Skeletal muscle tissue (tissue), 3 donors: ENCODE measurements at regions not wholly inside any gene's neighbourhood (a gene's known extent, or its start where the extent isn't known, plus 50 kb on each side); places are given as distances from the start of the nearest gene placed in this dataset.

Experiments used
- H3K27ac ChIP-seq: one replicate; pipeline ENCODE4 v1.7.0; 2013; ENCODE audit warnings: mild to moderate bottlenecking, low read depth, low read length, inconsistent platforms
- H3K27me3 ChIP-seq, 3 donors: one replicate each; pipeline ENCODE4 v1.7.0; 2013; ENCODE audit warnings: low read length in 3 of 3; ENCODE audit not compliant: control insufficient read depth in 3 of 3, insufficient read depth in 3 of 3
- H3K36me3 ChIP-seq, 3 donors: one replicate each; pipeline ENCODE4 v1.7.0; 2013; ENCODE audit warnings: low read length in 3 of 3; ENCODE audit not compliant: control insufficient read depth in 3 of 3, insufficient read depth in 3 of 3
- H3K4me1 ChIP-seq, 3 donors: one replicate each; pipeline ENCODE4 v1.7.0; 2013; ENCODE audit warnings: low read length in 3 of 3, mild to moderate bottlenecking in 3 of 3; ENCODE audit not compliant: control insufficient read depth in 3 of 3, insufficient read depth in 3 of 3
- H3K4me3 ChIP-seq, 3 donors: one replicate each; pipeline ENCODE4 v1.7.0; 2013; ENCODE audit warnings: low read length in 3 of 3
- H3K9ac ChIP-seq, 3 donors: one replicate each; pipeline ENCODE4 v1.7.0; 2013; ENCODE audit warnings: low read length in 3 of 3, mild to moderate bottlenecking in 3 of 3, moderate library complexity in 2 of 3, low read depth in 1 of 3
- H3K9me3 ChIP-seq, 3 donors: one replicate each; pipeline ENCODE4 v1.7.0; 2013; ENCODE audit warnings: low read length in 3 of 3; ENCODE audit not compliant: control insufficient read depth in 3 of 3
- donor health status: Osteomylitis.

DNA sequence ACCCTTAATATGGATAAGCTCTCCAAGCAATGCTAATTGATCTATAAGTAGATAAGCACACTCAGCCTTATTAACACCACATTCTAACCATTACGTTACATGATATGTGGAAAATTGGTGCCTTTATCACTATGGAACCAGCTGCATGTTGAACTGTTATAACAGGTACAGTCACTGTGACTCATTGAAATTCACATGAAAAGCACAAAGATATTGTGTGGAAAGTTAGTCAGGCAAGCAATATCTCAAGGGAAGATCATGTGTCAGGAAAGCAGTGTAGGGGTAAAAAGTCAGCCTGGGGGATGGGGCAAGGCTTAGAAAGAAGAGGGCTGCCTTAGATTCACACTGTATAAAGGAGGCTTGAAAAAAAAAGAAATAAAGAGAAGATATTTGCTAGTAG lies 313.7 kb upstream of the SMIM31 start:
- H3K27me3 ChIP-seq, result no peaks in the 10 kb centered on the region
- no peaks in the 10 kb centered on the region for H3K4me1 ChIP-seq
- H3K4me3 ChIP-seq, result no peak overlapping the region
- no peaks in the 10 kb centered on the region for H3K9me3 ChIP-seq
- H3K9ac ChIP-seq, result no peak overlapping the region
- no peak overlapping the region for H3K27ac ChIP-seq
- no peaks in the 10 kb centered on the region for H3K36me3 ChIP-seq

DNA sequence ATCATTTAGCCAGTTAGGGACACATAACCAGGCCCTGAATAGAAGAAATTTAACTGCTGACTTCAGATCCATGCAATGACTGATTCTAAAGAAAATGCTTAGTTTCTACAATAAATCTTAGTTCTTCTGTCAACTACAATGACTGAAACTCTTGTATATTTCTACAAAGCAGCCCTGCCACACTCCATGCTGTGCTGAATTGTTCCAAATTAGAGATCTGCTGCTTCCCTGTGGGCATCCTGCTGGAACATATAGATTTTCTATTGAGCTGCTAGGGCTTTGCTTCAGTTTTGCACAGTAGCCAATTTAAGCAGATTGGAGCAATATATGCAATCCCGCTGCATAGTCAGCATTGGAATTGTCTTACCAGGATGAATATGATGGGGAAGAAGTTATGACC lies 312.8 kb upstream of the SMIM31 start:
- no peaks in the 10 kb centered on the region for H3K9me3 ChIP-seq
- H3K9ac ChIP-seq, result no peak overlapping the region
- H3K4me3 ChIP-seq, result no peak overlapping the region
- no peak overlapping the region for H3K27ac ChIP-seq
- no peaks in the 10 kb centered on the region for H3K36me3 ChIP-seq
- H3K4me1 ChIP-seq, result no peaks in the 10 kb centered on the region
- H3K27me3 ChIP-seq, result no peaks in the 10 kb centered on the region

GRCh38 chr4:164442180-164442579 lies 311.8 kb upstream of the SMIM31 start:
- H3K9ac ChIP-seq, result no peak overlapping the region

GRCh38 chr4:164446516-164446915 lies 307.4 kb upstream of the SMIM31 start:
- Histone ChIP-seq H3K9me3 (no peaks in the 10 kb centered on the region), H3K27ac (no peak overlapping the region), H3K4me3 (no peak overlapping the region), H3K4me1 (no peaks in the 10 kb centered on the region), H3K36me3 (no peaks in the 10 kb centered on the region), H3K9ac (no peak overlapping the region), H3K27me3 (no peaks in the 10 kb centered on the region)

More at GRCh38 chr4:164442180-164442579, 311.8 kb upstream of the SMIM31 start:
- no peaks in the 10 kb centered on the region for H3K27me3 ChIP-seq
- no peaks in the 10 kb centered on the region for H3K4me1 ChIP-seq
- no peaks in the 10 kb centered on the region for H3K36me3 ChIP-seq
- no peaks in the 10 kb centered on the region for H3K9me3 ChIP-seq
- H3K4me3 ChIP-seq, result no peak overlapping the region
- no peak overlapping the region for H3K27ac ChIP-seq

GRCh38 chr4:164461901-164462300 lies 292.0 kb upstream of the SMIM31 start:
- no peaks in the 10 kb centered on the region for H3K27me3 ChIP-seq
- no peak overlapping the region for H3K9ac ChIP-seq
- no peaks in the 10 kb centered on the region for H3K36me3 ChIP-seq
- no peak overlapping the region for H3K27ac ChIP-seq
- no peaks in the 10 kb centered on the region for H3K9me3 ChIP-seq
- H3K4me1 ChIP-seq, result no peaks in the 10 kb centered on the region
- H3K4me3 ChIP-seq, result no peak overlapping the region

DNA sequence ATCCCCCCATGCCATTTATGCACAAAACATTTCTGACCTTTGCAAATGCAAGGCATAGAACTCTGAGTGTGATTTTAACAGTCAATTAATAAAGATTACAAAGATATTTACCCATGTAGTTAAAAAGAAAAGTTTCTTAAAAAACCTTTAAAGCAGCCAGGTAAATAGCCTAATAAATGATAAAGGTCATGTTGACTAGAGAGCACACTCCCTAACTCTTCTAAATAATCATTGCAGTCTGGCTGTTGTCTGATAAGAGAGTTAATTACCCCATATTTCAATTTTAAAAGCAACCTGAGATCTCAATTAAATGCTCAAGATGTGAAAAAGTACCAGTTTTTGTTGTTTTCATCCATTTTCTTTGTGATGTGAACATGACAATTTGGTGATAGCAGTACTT lies 291.5 kb upstream of the SMIM31 start:
- Histone ChIP-seq H3K9me3 (no peaks in the 10 kb centered on the region), H3K36me3 (no peaks in the 10 kb centered on the region), H3K4me3 (no peak overlapping the region), H3K9ac (no peak overlapping the region), H3K4me1 (no peaks in the 10 kb centered on the region), H3K27me3 (no peaks in the 10 kb centered on the region), H3K27ac (no peak overlapping the region)

DNA sequence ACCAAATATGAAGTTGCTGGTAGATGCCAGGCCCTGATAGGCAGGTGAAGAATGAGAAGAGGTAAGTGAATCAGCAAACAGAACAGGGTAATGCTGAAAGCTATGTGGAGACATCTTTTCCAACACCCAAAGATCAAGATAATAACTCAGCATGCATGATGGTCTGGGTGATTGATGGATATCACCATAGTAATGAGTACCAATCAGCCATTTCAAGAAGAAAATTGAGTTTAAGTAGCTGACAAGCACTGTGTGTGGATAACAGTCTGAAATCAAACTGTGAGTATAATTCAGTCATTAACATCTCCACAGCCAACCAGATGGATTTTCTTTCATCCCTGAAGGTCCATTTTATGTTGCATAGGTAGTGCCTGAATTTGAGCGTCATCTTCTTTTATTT lies 289.6 kb upstream of the SMIM31 start:
- Histone ChIP-seq H3K27ac (no peak overlapping the region), H3K36me3 (no peaks in the 10 kb centered on the region), H3K9me3 (no peaks in the 10 kb centered on the region), H3K4me1 (no peaks in the 10 kb centered on the region), H3K4me3 (no peak overlapping the region), H3K9ac (no peak overlapping the region), H3K27me3 (no peaks in the 10 kb centered on the region)

DNA sequence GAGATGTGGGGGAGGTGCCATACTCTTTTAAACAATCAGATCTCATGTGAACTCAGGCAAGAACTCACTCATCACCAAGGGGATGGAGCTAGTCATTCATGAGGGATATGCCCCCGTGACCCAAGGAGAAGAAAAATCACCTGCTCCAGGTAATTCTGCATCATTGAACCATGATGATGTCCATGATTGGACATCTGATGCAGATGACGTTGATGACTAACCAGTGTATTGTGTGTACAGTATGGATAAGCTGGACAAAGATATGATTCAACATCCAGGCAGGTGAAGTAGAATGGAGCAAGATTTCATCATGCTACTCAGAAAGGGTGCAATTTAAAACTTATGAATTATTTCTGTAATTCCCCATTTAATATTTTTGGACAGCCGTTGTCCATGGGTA lies 286.4 kb upstream of the SMIM31 start:
- H3K36me3 ChIP-seq, result no peaks in the 10 kb centered on the region
- no peak overlapping the region for H3K4me3 ChIP-seq
- H3K4me1 ChIP-seq, result no peaks in the 10 kb centered on the region
- no peak overlapping the region for H3K9ac ChIP-seq
- H3K27ac ChIP-seq, result no peak overlapping the region
- H3K27me3 ChIP-seq, result no peaks in the 10 kb centered on the region
- no peaks in the 10 kb centered on the region for H3K9me3 ChIP-seq

DNA sequence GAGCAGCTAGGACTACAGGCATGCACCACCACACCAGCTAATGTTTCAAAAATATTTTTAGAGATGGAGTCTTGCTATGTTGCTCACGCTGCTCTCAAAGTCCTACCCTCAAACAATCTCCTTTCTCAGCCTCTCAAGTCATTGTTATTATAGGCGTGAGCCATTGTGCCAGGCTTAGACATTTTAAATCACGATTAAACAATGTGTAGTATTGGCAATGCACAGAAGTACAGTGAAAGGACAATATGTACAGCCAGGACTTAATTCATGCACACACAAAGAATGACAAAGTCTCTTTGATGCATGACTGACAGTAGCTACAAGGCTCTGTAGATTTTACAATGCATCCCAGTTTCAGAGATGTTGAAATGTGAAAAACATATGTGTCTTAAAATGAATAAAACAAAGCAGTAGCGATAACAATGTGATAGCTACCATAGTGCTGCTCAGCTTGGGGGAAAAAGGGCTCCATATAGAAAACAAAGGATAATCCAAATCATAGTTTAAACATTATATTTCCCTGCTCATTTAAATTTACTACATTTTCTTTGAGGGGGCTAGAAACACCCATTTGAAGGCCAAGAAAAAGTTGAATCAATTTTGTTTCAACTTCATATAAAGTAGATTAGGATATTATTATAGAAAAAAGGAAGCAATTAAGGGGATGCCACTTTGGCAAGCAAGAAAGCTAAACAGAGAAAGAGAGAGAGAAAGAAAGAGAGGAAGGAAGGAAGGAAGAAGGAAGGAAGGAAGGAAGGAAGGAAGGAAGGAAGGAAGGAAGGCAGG lies 272.4 kb upstream of the SMIM31 start:
- no peaks in the 10 kb centered on the region for H3K4me1 ChIP-seq
- no peak overlapping the region for H3K27ac ChIP-seq
- H3K36me3 ChIP-seq, result no peaks in the 10 kb centered on the region
- no peaks in the 10 kb centered on the region for H3K9me3 ChIP-seq
- no peaks in the 10 kb centered on the region for H3K27me3 ChIP-seq
- H3K9ac ChIP-seq, result no peak overlapping the region
- no peak overlapping the region for H3K4me3 ChIP-seq

GRCh38 chr4:164482092-164482404 lies 271.9 kb upstream of the SMIM31 start:
- Histone ChIP-seq H3K4me1 (no peaks in the 10 kb centered on the region), H3K27me3 (no peaks in the 10 kb centered on the region), H3K9me3 (no peaks in the 10 kb centered on the region), H3K36me3 (no peaks in the 10 kb centered on the region), H3K9ac (no peak overlapping the region), H3K4me3 (no peak overlapping the region), H3K27ac (no peak overlapping the region)
